Left ventricle myocardium superior (tissue), 1 donor: ENCODE measurements at regions not wholly inside any gene's neighbourhood (a gene's known extent, or its start where the extent isn't known, plus 50 kb on each side); places are given as distances from the start of the nearest gene placed in this dataset.

Experiments used
- ATAC-seq: fragments of 200-7000 bp; cut with Tn5 transposase; one replicate; pipeline ENCODE4 v1.9.1; 2020; ENCODE audit warnings: mild to moderate bottlenecking, moderate library complexity
- DNase-seq: peaks from one replicate; pipeline ENCODE4 v3.0.0-alpha.2; 2020
- intact Hi-C: fragments of 100-400 bp; cut with micrococcal nuclease; formaldehyde crosslinking; loops from one replicate; pipeline ENCODE4 v1.11.0; 2022
- donor health status: DM: no; HTN: yes; CAD: no; lungs with severe emphysema.

- intact Hi-C loops = no loop called here
- DNase-seq = no peak
- ATAC-seq = no peak
Measured at GRCh38 chr18:38010971-38011857, 445.6 kb upstream of the CELF4 start.

DNA sequence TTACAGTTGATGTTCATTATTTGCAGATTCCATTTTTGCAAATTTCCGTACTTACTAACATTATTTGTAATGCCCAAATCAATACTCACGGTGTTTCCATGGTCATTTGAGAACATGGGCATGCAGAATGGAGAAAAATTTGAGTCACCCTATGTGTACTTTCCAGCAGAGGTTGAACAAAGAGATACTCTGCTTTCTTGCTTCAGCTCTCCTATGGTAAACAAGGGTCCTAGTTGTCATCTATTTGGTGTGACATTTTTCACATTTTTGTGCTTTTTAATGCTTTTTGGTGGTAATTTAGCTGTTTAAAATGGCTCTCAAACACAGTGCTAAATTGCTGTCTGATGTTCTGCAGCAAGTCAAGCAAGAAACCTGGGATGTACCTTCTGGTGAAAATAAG is 444.4 kb upstream of the CELF4 start:
- DNase-seq = no peak
- intact Hi-C loops = no loop called here
- no peak for ATAC-seq

DNA sequence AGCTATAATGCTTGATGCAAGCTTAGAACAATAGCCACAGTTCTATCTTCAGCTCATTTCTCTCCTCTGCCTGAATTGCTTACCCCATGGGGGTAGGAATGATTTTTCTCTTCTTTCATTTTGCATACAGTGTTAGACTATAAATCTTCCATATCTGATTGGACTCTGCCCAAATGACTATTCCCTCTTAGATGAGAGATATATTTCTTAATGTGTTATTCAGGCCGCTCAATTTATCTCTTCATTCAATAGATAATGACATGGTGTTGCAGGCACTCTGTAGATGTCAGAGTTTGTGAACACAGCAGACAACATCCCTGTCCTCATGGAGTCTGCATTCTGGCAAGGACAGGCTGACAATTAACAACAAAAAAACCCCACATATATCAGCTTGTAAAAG is 443.7 kb upstream of the CELF4 start:
- ATAC-seq (no peak), DNase-seq (no peak)
- intact Hi-C loops = no loop called here

GRCh38 chr18:38007676-38008330 is 442.2 kb upstream of the CELF4 start:
- DNase-seq = no peak
- ATAC-seq = no peak
- intact Hi-C loops = no loop called here

- ATAC-seq = no peak
Measured at GRCh38 chr18:38007026-38007425, 441.4 kb upstream of the CELF4 start.

DNA sequence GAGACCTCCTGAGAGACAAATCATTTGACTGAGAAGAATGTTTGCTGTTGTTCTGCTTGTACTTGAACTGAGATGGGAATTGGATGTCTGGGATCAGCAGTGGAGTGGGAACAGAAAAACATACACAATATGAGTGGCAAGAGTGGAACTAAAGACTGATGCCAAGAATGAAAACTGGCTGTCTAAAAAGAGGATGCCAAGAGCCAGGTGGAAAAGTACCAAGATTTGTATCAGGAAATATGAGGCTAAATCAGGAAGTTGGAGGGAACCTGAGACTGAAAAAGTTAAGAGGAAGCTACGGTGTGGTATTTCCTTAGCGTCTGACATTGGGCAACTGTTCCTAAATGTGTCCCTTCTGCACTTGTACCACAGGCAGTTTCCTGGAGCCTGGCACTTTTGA is 440.9 kb upstream of the CELF4 start:
- DNase-seq (no peak), ATAC-seq (no peak)
- intact Hi-C loops = no loop called here

More at GRCh38 chr18:38007026-38007425, 441.4 kb upstream of the CELF4 start:
- no peak for DNase-seq
- intact Hi-C loops = no loop called here

- intact Hi-C loops = no loop called here
- no peak for ATAC-seq
- no peak for DNase-seq
Measured at GRCh38 chr18:37997695-37998094, 432.1 kb upstream of the CELF4 start.

GRCh38 chr18:37987901-37988300 is 422.3 kb upstream of the CELF4 start:
- ATAC-seq (no peak), DNase-seq (no peak)
- intact Hi-C loops = no loop called here

DNA sequence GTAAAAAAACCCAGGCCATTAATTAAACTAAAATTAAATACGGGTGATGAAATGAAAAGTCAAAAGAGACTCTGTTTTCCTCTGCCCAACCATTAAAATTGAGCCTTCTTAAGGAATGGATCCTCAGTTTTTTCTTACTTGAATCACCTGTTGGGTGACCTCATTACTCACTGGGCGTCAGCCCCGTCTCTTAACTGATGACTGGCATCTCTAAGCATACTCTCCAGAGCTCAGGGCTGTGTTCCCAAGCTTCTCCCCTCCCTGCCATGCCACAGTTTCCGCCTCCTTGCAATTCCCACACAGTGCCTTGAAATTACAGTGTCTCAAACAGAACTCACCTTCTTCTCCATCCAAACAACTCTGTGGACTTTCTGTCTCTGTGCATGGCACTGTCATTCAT is 421.1 kb upstream of the CELF4 start:
- intact Hi-C loops = no loop called here
- ATAC-seq = no peak
- no peak for DNase-seq

- intact Hi-C loops = no loop called here
- no peak for DNase-seq
- no peak for ATAC-seq
Measured at GRCh38 chr18:37985126-37985525, 419.5 kb upstream of the CELF4 start.

GRCh38 chr18:37980556-37980955 is 415.0 kb upstream of the CELF4 start:
- DNase-seq (no peak), ATAC-seq (no peak)
- intact Hi-C loops = no loop called here

DNA sequence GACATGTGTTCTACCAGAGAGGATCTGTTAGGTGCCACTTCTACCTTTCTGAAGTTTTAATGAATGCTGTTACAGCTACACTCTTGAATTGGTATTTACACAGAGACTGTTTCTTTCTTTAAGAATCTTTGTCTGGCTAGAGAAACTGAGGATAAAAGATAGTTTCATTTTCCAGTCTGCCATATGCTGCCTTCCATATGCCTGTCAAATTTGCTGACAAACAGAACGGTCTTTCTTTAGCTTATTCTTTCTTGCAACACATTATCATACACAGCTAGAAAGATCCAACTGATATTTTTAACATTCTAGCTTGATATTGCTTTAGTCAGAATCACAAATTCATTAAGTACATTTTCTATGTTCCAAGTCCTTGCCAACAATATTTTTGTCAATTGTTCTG is 409.8 kb upstream of the CELF4 start:
- intact Hi-C loops = no loop called here
- ATAC-seq = no peak
- DNase-seq = no peak

- ATAC-seq (no peak), DNase-seq (no peak)
- intact Hi-C loops = no loop called here
Measured at GRCh38 chr18:37967261-37967660, 401.7 kb upstream of the CELF4 start.

DNA sequence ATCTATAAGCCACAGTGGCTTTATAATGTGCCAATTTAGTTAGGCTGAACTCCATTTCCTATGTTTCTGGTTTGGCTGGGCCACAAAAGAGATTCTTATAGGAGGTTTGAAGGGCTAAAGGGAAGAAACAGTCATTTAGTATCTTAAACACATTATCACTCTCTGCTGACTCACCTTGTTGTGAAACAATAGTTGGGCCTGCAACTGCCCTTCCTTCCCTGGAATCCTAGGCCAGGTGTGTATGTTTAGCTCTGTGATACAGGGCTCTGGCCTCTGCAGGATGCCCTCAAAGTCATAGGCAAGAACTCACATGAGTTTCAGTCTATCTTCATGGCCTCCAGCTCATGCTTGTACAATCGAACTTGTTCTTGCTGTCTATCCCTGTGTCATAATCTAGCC is 400.0 kb upstream of the CELF4 start:
- ATAC-seq (no peak), DNase-seq (no peak)
- intact Hi-C loops = no loop called here

GRCh38 chr18:37964885-37965571 is 399.4 kb upstream of the CELF4 start:
- DNase-seq = no peak
- ATAC-seq = no peak
- intact Hi-C loops = no loop called here

GRCh38 chr18:37963837-37964236 is 398.2 kb upstream of the CELF4 start:
- ATAC-seq (no peak), DNase-seq (no peak)
- intact Hi-C loops = no loop called here

DNA sequence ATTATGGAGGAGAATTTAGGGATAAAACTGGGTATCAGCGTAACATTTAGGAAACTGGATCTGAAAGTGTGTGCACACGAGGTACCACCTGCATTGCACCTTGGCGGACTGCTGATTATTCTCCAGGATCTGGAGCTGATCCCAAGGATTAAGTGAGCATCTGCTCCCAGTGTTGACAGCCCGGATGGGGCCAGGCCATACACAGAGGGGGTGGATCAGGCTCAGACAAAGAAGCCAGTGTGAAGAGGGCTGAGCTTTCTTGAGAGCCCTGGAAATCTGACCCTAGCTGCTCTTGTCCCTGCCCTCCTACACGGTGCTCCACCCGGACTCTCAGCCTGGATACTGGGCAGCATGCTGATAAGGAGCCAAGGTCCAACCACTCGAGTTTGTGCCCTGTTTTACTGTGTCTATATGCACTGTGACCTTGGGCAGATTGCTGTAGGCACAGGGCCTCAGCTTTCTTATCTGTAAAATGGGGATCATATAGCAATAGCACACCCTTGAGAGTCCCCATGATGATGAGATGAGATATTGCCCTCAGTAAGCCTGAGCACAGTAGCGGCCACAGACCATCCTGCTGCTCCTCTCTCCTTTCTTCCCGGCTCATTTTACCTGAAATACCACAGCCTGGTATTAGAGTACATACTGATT is 396.8 kb upstream of the CELF4 start:
- intact Hi-C loops = no loop called here
- DNase-seq (no peak), ATAC-seq (no peak)

GRCh38 chr18:37958499-37958898 is 392.9 kb upstream of the CELF4 start:
- ATAC-seq (no peak), DNase-seq (no peak)
- intact Hi-C loops = no loop called here

GRCh38 chr18:37956902-37957301 is 391.3 kb upstream of the CELF4 start:
- ATAC-seq (no peak), DNase-seq (no peak)
- intact Hi-C loops = no loop called here

- intact Hi-C loops = no loop called here
- DNase-seq = no peak
- ATAC-seq = no peak
Measured at GRCh38 chr18:37956020-37956419, 390.4 kb upstream of the CELF4 start.
